IMR-90 (cell line): ENCODE measurements at regions not wholly inside any gene's neighbourhood (a gene's known extent, or its start where the extent isn't known, plus 50 kb on each side); places are given as distances from the start of the nearest gene placed in this dataset.
"Not testable (repeated sequence)": the region's sequence is repeated elsewhere in the genome, so short reads cannot be mapped to it uniquely, and the experiment has no call there.

Source experiments
- ATAC-seq: fragments of 200-7000 bp; cut with Tn5 transposase; 2 replicates; pipeline ENCODE4 v1.9.1; 2020; ENCODE audit warnings: low read depth, mild to moderate bottlenecking, moderate library complexity
- BruUV-seq: library from RNA; stranded (reverse); fragments of 400-500 nt; replicated peaks from 2 replicates; lab custom pipeline; 2021; lab: Mats Ljungman, UMichigan
- CTCF ChIA-PET: fragments of 300-600 bp; formaldehyde crosslinking; extraction: SDS; loops from one replicate; lab custom pipeline; 2021; ENCODE audit warnings: antibody characterized with exemption; lab: Yijun Ruan, JAX
- POLR2A ChIA-PET: fragments of 300-600 bp; sonication (Branson Sonifier 250); formaldehyde crosslinking; loops from one replicate; lab custom pipeline; 2022; ENCODE audit warnings: antibody characterized with exemption; ENCODE audit not compliant: unreplicated experiment; lab: Charles Lee
- DNase-seq: peaks from one replicate; pipeline ENCODE4 v3.0.0; 2013
- H2AFZ ChIP-seq: replicated peaks from 2 replicates; pipeline ENCODE3; 2013; ENCODE audit warnings: low read length, mild to moderate bottlenecking; ENCODE audit not compliant: poor library complexity
- H2AK5ac ChIP-seq: 2 replicates; pipeline ENCODE4 v1.6.1; 2013; ENCODE audit warnings: low read depth, low read length, inconsistent platforms
- H2AK9ac ChIP-seq: replicated peaks from 2 replicates; pipeline ENCODE3; 2013; ENCODE audit warnings: mild to moderate bottlenecking, low read depth, low read length, moderate library complexity; ENCODE audit not compliant: poor library complexity
- H2BK120ac ChIP-seq: 2 replicates; pipeline ENCODE4 v1.6.1; 2013; ENCODE audit warnings: low read depth, low read length, inconsistent platforms
- H2BK15ac ChIP-seq: 3 replicates; pipeline ENCODE4 v1.6.1; 2013; ENCODE audit warnings: low read depth, low read length, inconsistent platforms
- H2BK20ac ChIP-seq: 2 replicates; pipeline ENCODE4 v1.6.1; 2013; ENCODE audit warnings: low read depth, mild to moderate bottlenecking, inconsistent platforms, low read length, moderate library complexity
- H2BK5ac ChIP-seq: 2 replicates; pipeline ENCODE4 v1.6.1; 2013; ENCODE audit warnings: mild to moderate bottlenecking, low read depth, low read length, inconsistent platforms; ENCODE audit not compliant: poor library complexity, severe bottlenecking
- H3K14ac ChIP-seq: replicated peaks from 2 replicates; pipeline ENCODE4 v1.6.1; 2013; ENCODE audit warnings: low read depth, low read length, inconsistent platforms
- H3K18ac ChIP-seq: 2 replicates; pipeline ENCODE4 v1.6.1; 2013; ENCODE audit warnings: low read depth, low read length, control low read depth
- H3K23ac ChIP-seq: 2 replicates; pipeline ENCODE4 v1.6.1; 2013; ENCODE audit warnings: low read depth, low read length, inconsistent platforms
- H3K27ac ChIP-seq: 2 replicates; pipeline ENCODE4 v1.5.1; 2013; ENCODE audit warnings: mild to moderate bottlenecking, control low read depth, low read length; ENCODE audit not compliant: insufficient read depth
- H3K27me3 ChIP-seq: 2 replicates; pipeline ENCODE4 v1.6.1; 2013; ENCODE audit warnings: low read length; ENCODE audit not compliant: control insufficient read depth, insufficient read depth
- H3K36me3 ChIP-seq: 2 replicates; pipeline ENCODE4 v1.6.1; 2013; ENCODE audit warnings: low read length, mixed read lengths; ENCODE audit not compliant: control insufficient read depth, insufficient read depth
- H3K4ac ChIP-seq: 2 replicates; pipeline ENCODE4 v1.6.1; 2013; ENCODE audit warnings: low read depth, low read length, inconsistent platforms
- H3K4me1 ChIP-seq: 2 replicates; pipeline ENCODE4 v1.6.1; 2013; ENCODE audit warnings: low read length, mixed read lengths; ENCODE audit not compliant: control insufficient read depth, insufficient read depth
- H3K4me2 ChIP-seq: 2 replicates; pipeline ENCODE4 v1.6.1; 2013; ENCODE audit warnings: low read depth, mild to moderate bottlenecking, control low read depth, low read length, moderate library complexity
- H3K4me3 ChIP-seq: 2 replicates; pipeline ENCODE4 v1.5.1; 2013; ENCODE audit warnings: low read depth, mild to moderate bottlenecking, control low read depth, low read length, moderate library complexity; ENCODE audit not compliant: insufficient read depth
- H3K56ac ChIP-seq: 2 replicates; pipeline ENCODE4 v1.6.1; 2013; ENCODE audit warnings: low read length, inconsistent platforms; ENCODE audit not compliant: insufficient read depth; ENCODE audit errors: extremely low read depth
- H3K79me1 ChIP-seq, 2 experiments: 2 replicates each; pipeline ENCODE4 v1.6.1; 2013; ENCODE audit warnings: low read length in 2 of 2, inconsistent platforms in 1 of 2, low read depth in 1 of 2
- H3K9ac ChIP-seq: 2 replicates; pipeline ENCODE4 v1.6.1; 2013; ENCODE audit warnings: low read depth, low read length, control low read depth
- H3K9me1 ChIP-seq: 2 replicates; pipeline ENCODE4 v1.6.1; 2013; ENCODE audit warnings: low read length, inconsistent platforms; ENCODE audit not compliant: insufficient read depth
- H3K9me3 ChIP-seq: 2 replicates; pipeline ENCODE4 v1.6.1; 2013; ENCODE audit warnings: low read length; ENCODE audit not compliant: control insufficient read depth, insufficient read depth
- H4K20me1 ChIP-seq: 2 replicates; pipeline ENCODE4 v1.6.1; 2013; ENCODE audit warnings: low read length, inconsistent platforms; ENCODE audit not compliant: insufficient read depth
- H4K5ac ChIP-seq: 2 replicates; pipeline ENCODE4 v1.6.1; 2013; ENCODE audit warnings: mild to moderate bottlenecking, low read depth, low read length, control low read depth
- H4K8ac ChIP-seq, 2 experiments: 2 replicates each; pipeline ENCODE4 v1.6.1; 2013; ENCODE audit warnings: low read depth in 2 of 2, low read length in 2 of 2, control low read depth in 1 of 2, inconsistent platforms in 1 of 2
- H4K91ac ChIP-seq: 2 replicates; pipeline ENCODE4 v1.6.1; 2013; ENCODE audit warnings: low read depth, low read length, inconsistent platforms; ENCODE audit not compliant: insufficient read depth
- WGBS, 2 experiments: methylation state at CpG; one replicate each; pipeline versions ENCODE4 v1.1.5 to v1.1.7; 2013; ENCODE audit warnings: missing lambda C conversion rate in 2 of 2; ENCODE audit not compliant: insufficient read length in 1 of 2; ENCODE audit errors: extremely low coverage in 2 of 2; 5-methylcytosine and 5-hydroxymethylcytosine counted together
- dilution Hi-C: fragments of 300-500 bp; cut with HindIII; formaldehyde crosslinking; loops from one replicate; pipeline ENCODE4 v1.14.3; 2018; ENCODE audit warnings: low sequenced_read_pairs; ENCODE audit not compliant: unreplicated experiment
- in situ Hi-C: fragments of 300-500 bp; cut with MboI; formaldehyde crosslinking; loops from 3 replicates; pipeline ENCODE4 v1.14.3; 2019; ENCODE audit warnings: low sequenced_read_pairs, inconsistent platforms, mixed read lengths
- intact Hi-C: fragments of 100-400 bp; cut with micrococcal nuclease; formaldehyde crosslinking; loops from 2 replicates; pipeline ENCODE4 v1.10.0; 2022

- H3K27me3 ChIP-seq, in situ Hi-C loops, H3K4me1 ChIP-seq, dilution Hi-C loops, H3K23ac ChIP-seq, intact Hi-C loops, H3K27ac ChIP-seq, H3K9me1 ChIP-seq, H3K9ac ChIP-seq, H4K91ac ChIP-seq, CTCF ChIA-PET, H4K5ac ChIP-seq, H2BK5ac ChIP-seq, H2BK20ac ChIP-seq, H3K9me3 ChIP-seq, H4K20me1 ChIP-seq, DNase-seq, H2AK5ac ChIP-seq, H3K4ac ChIP-seq, H3K56ac ChIP-seq, POLR2A ChIA-PET, H2BK120ac ChIP-seq, H3K18ac ChIP-seq, H3K4me2 ChIP-seq, H2BK15ac ChIP-seq, H2AK9ac ChIP-seq, BruUV-seq, H4K8ac ChIP-seq, H3K4me3 ChIP-seq, H2AFZ ChIP-seq, H3K36me3 ChIP-seq, H3K14ac ChIP-seq: not testable (repeated sequence)
- ATAC-seq: peak; percentile 52
- no CpG with 5 or more reads among the region's 53 CpGs for WGBS, 2 experiments
- H3K79me1 ChIP-seq: peaks cover 7 to 21% of the 10 kb centered on the region in 2 experiments
Measured at GRCh38 chr1:149841597-149842238, 57.6 kb upstream of the BOLA1 start.

- POLR2A ChIA-PET, H3K4me1 ChIP-seq, H4K91ac ChIP-seq, H3K4me3 ChIP-seq, H3K27me3 ChIP-seq, H3K4ac ChIP-seq, intact Hi-C loops, H2BK20ac ChIP-seq, H4K5ac ChIP-seq, H3K4me2 ChIP-seq, dilution Hi-C loops, H3K14ac ChIP-seq, H3K9me3 ChIP-seq, H2AFZ ChIP-seq, CTCF ChIA-PET, H4K8ac ChIP-seq, H4K20me1 ChIP-seq, H3K9ac ChIP-seq, H2BK15ac ChIP-seq, H3K56ac ChIP-seq, in situ Hi-C loops, H2BK120ac ChIP-seq, H3K18ac ChIP-seq, DNase-seq, H2AK9ac ChIP-seq, H2BK5ac ChIP-seq, H3K23ac ChIP-seq, H3K36me3 ChIP-seq, H2AK5ac ChIP-seq, H3K9me1 ChIP-seq, H3K27ac ChIP-seq: not testable (repeated sequence)
- no CpG with 5 or more reads among the region's 62 CpGs for WGBS, 2 experiments
- peak; percentile 77 for ATAC-seq
- TSS peak; percentile 90 for BruUV-seq
- peaks cover 12 to 28% of the 10 kb centered on the region in 2 experiments for H3K79me1 ChIP-seq
Measured at GRCh38 chr1:149842458-149843064, 56.8 kb upstream of the BOLA1 start.
